ENCODE measurements at regions not wholly inside any gene's neighbourhood (a gene's known extent, or its start where the extent isn't known, plus 50 kb on each side); places are given as distances from the start of the nearest gene placed in this dataset.

DNA sequence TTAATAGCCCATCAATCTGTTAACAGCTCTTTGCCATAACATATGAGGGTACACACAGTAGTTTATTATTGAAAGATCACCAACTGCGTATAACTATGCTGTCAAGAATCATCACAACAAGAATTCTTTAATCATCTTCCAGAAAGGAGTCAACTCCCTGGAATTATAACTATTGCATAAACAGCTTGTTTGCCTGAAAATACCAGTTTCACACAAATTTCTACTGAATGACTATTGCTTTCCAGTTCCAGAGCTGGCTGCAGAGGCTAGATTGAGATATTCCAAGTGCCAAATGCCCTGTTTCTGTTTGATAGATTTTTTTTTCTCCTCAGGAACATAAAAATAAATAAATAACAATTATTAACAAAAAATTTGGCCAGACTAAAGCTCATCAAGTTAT, 444.7 kb downstream of the TLE1 start:
- no peak for DNase-seq

DNA sequence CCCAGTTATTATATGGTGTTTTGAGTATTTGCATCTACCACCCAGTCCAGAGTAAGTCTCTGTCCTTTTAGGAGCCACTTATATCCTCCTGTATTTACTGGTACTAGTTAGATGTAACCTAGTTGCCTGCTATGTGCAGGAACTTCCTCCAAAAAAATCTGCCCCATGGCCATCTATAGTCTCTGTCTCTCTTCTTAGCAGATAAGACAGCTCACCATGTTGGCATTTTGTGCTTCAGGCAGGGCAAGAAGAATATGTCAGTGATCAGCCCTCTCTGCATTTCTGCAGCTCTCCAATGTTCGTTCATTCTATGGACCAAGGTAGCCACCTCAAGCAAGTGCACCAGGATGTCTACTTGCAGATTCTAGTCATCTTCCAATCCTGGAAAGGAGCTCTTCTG, 446.5 kb downstream of the TLE1 start:
- no peak for DNase-seq

DNA sequence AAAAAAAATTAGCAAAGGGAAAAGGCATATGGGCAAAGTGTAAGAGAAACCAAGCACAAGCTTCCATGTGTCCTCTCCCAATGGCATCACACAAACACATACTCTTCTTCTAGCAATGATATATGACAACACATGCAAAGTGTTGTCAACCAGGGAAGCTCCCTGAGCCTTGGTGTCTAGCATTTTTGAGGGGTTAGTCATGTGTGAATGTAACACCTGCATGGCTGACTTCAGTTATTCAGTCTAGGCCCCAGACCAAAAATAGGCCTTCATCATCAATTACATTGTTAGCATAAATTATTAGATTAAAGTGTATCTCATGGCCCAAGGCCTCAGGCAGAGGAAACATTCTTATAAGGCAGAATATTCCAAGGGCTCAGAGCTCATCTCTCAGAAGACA, 450.0 kb downstream of the TLE1 start:
- DNase-seq, result no peak

DNA sequence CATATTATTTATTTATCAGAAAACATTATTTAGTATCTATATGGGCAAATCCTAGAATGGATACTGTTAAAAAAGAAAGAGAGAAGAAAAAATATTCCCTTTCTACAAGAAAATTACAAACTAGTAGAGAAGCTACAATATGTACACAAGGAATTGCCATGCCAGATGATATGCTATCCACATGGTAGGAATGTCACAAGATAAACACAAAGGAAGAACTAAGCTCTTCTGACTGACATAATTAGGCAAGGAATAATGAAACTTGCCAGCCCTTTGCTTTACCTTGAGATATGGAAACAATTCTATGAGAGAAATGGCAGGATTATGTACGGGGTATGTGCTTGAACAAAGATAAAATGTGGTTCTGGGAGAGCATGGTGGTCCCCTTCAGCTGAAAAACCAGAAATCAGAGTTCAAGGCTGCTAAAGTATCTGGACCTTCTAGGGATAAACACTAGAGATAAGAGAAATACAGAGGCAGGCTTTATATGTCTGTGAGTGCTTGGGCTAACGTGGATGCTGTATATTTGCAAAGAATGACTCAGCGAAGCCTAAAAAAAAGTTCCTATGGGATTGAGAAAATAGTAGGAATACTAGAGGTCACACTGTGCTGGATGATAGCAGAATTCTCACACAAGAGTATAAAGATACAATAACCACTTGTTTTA, 451.6 kb downstream of the TLE1 start:
- DNase-seq, result no peak

DNA sequence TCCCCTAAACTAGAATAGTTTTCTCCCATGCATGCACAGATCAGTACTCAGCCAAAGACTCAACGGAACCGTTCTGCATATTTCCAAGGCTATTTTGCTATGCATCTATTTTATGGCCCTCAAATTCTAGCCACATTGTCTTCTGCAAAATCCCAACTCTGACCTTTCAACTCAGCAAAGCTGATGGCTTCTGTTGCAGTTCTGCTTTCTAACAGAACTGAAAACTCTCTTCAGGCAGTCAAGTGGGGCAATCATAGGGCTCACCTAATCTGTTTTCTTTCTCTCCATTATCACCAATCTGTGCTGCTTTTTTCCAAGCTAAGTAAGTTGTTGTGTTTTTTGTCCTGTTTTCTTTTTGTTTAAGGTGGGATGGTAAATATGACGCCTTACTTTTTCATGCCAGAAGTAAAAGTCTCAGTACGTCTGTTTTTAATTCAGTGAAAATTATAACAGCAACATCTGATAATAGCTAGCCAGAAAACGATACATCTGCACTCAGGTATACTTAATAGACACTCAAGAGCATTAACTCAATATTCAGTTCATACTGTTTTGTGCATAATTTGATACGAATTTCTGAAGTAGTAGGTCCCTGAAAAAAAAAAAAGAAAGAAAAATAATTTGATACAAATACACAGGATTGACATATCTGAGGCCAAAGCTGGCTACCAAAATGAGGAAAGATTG, 454.3 kb downstream of the TLE1 start:
- no peak for DNase-seq

DNA sequence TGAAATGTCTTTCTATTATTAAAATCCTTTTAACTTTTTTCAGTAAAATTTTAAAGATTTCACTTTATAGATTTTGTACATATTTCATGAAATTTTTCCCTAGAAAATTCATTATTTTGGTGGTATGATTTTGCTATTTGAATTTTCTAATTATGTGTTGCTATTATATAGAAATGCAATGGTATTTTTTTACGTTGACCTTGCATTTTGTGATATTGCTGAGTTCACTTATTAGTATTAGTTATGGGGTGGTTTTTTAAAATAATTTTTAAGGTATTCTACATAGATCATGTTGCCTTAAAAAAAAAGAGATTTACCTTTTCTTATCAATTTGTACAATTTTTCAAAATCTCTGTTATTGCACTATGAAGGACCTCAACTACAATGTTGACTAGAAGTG, 458.3 kb downstream of the TLE1 start:
- no peak for DNase-seq

DNA sequence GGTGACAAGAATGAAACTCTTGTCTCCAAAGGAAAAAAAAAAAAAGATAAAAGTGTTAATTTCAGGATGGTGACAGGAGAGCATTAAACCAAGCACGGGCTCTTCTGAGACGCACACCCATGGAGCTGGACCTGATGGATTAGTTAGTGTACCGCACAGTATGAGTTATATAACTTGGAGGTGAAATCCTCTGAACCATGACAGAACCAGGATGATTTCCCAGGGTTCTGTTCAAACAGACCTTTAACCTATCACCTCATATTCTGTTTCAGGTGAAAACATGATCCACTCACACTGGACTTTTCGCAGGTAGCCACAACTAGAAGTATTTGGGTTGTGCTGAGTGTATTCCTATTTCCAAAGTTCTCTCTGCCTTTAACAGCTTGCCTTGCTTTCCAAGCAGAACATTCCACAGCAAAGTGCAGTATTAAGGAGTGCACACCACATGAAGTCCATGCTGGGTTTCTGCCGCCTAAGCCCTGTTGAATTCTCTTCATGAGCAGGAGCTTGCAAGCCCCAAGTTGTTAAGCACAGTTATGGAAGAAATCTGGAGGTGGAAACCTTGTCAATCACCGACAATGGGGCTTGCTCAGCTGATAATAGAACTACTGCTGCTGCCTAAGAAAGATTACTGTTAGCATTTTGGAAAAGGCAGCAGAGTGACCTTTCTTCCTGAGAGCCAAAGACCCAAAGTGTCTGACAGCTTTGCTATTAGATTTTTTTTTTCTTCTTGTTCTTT, 461.7 kb downstream of the TLE1 start:
- no peak for DNase-seq

DNA sequence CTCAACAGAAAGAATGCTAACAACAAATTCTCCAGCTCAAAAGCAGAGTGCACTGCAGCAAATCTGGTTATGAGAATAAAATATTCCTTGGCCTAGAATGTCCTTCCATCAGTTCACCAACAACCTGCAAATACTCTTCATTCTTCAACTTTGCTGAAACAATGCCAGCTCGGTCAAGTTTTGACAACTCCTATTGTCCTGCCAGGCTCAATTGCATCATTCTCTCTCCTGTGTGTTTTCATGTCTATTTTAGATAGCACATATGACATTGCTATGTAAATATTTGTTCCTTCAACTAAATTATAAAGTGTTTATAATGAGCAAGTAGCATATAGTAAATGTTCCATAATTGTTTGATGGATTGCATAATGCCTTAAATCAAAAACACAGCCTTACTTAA, 463.8 kb downstream of the TLE1 start:
- no peak for DNase-seq

DNA sequence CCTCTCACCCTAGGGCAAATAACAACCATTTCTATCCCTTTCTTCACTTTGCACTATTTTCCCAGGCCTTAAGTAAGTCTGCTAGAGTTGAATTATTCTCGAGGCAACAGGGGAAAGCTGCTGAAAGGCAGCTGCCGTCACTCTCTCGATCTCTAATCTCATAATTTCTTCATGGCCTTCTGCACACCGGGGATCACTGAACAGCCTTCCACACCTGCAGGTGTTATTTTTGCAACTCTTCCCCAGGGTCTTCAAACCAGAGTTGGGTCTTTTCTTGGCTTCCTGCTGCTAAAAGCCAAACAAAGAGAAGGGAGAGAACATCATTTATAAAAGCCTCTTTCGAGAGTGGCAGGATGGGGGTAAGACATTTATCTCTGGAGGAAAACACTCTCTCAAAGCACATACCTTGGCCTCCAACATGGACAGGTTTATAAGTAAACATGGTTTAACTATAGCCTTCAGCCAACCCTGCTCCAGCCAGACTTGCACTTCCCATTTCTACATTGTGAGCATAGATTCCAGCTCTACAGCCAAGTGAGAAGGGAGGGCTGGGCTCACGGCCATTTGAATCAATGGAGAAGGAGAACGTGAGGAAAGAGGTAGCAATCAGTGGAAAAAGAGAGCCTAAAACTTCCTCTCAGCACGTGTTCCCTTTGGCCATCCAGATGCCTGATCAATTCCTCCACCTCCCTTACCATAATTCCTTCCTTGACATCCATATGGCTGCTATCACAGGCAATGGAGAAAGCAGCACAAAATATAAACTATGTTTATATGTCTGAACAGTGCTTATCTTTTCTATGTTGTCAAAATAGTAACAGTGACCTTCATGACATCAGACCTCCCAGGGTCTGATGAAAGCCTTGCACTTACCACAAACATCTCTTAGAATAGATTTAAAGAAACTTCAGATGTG, 464.9 kb downstream of the TLE1 start:
- no peak for DNase-seq

DNA sequence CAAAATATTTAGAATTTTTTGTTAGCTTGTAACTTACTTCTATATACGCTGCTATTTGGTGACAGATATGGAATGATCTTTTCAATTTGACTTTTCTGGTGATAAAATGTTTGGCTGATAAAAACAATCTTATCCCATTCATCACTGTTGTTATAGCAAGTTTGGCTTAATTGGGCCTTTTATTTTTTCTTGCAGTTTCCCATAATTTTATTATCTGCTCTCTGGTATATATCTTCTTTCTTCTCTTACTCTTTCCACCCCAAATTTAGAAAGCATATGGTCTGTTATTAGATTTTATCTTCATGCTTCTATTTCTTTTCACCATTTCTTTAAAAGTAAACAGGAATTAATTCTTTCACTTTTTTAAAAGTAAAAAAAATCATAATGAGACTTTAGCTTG, 474.4 kb downstream of the TLE1 start:
- no peak for DNase-seq

DNA sequence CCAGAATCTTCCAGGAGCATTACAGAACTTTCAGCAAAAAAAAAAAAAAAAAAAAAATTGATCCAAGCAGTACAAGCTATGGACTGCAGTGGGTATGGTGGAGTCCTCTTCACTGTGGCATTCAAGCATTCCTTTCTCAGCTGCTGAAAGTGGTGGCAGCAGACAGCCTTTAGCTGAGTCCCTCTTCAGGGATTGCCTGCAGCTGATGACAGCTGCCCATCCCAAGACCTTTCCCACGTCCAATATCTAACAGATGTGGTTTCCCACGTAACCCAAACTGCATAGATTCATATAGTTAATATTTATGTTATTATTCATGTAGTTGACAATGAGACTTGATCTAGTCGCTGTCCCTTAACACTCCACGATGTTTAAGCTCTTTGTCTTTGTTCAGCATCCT, 475.9 kb downstream of the TLE1 start:
- DNase-seq, result no peak

DNA sequence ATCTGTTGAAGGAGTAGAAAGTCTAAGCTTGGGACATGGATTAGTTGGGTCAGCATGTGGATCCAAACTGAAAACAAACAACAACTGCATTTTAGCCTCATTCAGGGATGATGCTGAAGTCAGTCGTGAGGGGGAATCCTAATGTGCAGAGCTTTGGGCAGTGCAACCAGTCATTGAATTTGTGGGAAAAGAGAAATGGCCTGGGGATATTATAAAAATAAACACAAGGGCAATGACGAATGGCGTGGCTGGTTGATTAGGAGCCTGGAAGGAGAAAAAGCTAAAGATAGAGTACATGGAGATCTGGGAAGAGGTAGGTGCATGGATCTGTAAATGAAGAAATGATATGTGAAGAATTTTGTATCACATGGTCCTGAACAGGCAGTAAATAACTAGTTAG, 477.6 kb downstream of the TLE1 start:
- DNase-seq, result no peak

DNA sequence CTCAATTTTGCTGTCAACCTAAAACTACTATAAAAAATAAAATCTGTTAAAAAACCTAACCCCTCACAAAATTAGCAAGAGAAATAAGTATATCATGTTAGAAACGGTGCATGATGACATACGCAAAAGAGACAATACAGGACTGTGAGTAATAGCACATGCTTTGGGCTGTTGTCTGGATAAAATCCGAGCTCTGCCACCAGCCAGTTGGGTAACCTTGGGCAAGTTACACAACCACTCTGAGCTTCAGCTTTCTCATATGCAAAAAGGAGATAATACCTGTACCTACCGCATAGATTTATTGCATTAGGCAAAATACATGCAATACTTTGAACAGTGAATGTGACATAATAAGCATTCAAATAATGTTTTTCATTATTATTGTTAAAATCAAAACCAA, 481.7 kb downstream of the TLE1 start:
- no peak for DNase-seq

DNA sequence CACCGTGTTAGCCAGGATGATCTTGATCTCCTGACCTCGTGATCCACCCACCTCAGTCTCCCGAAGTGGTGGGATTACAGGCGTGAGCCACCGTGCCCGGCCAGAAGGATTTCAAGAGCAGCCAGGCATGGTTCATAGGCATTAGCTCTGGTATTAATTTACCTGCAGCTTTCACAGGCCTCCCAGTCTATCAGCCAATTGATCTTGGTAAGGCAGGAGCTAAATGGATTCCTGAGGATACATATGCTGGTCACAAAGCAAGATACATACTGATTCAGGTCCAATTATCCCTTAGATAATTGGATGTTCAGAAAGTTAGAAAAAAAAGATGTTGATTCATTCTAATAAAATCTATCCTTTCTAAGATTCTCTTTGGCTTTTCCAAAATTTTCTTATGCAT, 487.1 kb downstream of the TLE1 start:
- no peak for DNase-seq

DNA sequence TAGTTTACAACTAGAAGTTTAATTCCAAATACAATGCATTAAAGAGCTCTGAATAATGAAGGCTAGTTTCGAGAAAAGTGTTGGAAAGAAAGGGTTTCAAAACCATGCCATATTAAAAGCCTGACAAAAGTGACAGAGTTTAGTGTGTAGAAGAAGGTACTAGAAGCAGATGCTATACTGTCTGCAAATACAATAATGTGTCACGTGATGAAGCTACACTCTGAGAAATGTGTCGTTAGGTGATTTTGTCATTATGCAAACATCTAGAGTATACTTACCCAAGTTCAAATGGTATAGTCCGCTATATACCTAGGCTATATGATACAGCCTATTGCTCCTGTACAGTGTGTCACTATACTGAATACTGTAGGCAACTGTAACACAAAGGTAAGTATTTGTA, 494.1 kb downstream of the TLE1 start:
- no peak for DNase-seq

DNA sequence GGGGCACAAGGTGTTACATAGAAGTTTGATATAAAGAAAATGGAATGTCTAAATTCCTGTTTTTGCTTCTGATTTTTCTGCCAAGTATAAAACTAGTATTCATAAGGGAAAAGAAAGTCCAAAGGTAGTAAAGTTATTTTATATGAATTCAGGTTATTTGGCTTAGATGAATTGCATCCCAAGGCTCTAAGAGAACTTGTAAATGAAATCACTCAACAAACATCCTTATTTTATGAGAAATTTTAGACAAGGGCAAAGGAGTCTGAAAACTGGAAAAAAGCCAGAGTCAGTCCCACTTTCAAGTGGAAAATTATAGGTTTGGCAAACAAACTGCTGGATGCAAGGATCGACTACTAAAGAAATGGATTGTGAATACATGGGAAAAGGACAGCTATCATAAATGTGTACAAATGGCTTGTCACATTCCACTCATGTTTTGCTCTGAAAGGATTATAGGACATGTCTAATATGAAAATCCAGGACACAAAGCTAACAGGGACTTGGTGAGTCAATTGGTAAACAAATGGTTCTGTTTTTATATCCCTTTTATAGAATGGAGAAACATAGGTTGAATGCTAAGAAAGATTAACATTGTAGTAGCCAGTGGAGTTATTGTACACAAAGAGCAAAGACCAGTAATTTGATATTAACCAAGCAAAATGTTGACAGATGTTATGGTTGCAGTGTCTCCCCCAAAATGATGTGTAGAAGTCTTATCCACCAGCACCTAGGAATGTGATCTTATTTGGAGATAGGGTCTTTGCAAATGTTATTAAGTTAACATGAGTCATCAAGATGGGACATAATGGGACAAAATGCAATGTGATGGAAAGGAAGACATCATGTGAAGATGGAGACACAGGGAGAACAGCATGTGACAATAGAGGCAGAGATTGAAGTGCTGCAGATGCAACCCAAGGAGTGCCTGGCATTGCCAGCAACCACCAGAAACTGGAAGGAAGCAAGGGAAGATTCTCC, 495.7 kb downstream of the TLE1 start:
- DNase-seq, result no peak

DNA sequence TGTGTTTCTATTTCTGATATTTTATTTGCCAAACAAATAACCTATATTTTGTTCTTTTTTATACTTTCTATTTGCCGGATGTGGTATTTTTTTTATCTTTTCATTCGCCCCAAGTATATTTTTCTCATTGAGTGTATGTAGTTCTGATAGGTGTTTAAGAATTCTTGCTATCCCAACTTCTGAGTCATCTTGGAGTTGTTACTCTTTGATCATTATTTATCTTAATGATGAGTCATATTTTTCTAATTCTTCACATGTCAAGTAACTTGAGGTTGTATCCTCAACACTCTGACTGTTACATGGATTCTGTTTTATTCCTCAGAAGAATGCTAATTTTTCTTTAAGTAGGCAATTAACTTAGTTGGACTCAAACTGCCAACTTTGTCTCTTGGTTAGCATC, 498.1 kb downstream of the TLE1 start:
- DNase-seq, result no peak

DNA sequence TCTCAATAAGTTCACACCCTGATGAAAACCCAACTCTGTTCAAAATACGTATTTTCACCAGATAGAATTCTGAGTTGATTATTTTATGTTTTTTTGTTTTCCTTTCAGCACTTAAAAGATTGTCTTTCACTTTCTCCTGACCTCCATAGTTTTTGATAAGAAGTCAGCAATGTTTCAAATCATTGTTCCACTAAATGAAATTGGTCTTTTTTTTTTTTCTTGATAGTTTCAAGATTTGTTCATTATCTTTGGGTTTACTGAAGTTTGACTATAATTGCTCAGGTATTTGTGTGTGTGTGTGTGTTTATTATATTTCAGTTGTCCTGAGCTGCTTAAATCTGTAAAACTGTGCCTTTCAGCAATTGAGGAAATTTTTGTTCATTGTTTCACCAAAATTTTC, 498.7 kb downstream of the TLE1 start:
- no peak for DNase-seq

DNA sequence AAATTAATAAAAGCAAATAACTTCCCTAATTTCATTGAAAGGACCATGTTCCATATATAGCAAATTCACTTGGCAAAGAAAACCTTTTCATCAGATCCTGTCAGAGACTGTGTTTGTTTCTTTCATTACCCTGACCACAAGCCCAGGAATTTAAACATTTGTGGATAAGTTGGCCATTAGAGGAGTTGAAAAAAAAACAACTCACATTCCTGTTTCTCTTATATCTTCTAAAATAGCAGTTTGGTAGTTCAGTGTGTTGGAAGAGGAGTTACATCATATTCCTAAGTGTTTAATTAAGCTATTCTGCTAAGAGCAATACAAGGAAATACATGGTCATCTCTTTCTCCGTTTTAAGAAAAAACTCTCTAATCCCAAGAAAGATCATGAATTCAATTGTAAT, 505.6 kb downstream of the TLE1 start:
- no peak for DNase-seq

DNA sequence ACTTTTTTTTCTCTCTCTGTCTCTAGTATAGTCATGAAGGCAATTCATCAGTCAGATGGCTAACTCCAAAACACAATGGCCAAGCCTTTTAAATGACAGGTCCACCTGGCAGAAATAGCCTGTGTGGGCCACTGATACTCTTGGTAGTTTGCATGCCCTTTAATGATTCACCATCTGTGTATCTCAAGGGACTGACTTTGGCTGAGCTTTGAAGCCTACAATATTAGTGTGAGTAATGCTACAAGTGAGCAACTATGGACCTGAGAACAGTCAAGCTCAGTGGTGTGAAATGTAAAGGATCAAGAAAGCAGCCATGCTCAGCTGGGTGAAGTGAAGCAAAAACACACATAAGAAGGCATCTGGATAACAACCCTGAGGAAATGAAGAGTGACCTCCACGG, 506.9 kb downstream of the TLE1 start:
- no peak for DNase-seq

DNA sequence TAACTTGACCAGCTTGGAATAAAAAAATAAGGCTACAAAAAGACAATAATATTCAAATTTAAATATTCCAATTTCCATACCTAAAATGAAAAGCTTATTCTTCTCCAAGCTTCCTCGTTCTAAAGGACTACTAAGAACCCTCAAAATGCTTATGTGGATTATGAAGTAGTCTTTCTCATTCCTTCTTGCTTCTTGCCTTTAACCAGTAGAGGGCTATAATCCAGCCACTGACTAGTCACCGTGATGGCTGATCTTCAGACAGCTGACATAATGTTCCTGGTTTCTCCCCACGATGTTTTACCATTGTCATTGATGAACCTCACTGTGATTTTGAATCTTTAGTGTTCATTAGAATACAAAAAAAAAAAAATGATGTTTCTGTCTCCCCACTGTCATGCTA, 515.3 kb downstream of the TLE1 start:
- DNase-seq, result no peak

DNA sequence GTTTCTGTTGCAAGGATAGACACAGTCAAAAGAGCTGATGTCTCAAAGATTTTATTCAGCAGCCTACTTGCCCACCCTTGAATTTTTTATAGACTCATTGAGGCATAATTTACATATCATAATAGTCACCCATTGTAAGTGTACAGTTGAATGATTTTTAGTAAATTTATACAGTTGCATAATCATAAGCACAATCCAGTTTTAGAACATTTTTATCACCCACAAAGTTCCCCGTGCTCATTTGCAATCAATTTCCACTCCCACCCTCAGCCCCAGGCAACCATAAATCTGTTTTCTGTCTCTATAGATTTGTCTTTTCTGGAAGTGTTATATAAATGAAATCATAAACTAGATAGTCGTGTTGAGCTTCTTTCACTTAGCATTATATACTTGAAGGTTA, 517.7 kb downstream of the TLE1 start:
- DNase-seq, result no peak
